ENCODE measurements at regions not wholly inside any gene's neighbourhood (a gene's known extent, or its start where the extent isn't known, plus 50 kb on each side); places are given as distances from the start of the nearest gene placed in this dataset.

GRCh38 chr2:88283886-88284592 lies 113.9 kb downstream of the THNSL2 start:
- DNase-seq (ENCODE audit: low read depth in 2 of 2), result no peak

GRCh38 chr2:88281302-88282217 lies 111.4 kb downstream of the THNSL2 start:
- no peak for DNase-seq (ENCODE audit: low read depth in 2 of 2)

GRCh38 chr2:88269836-88270235 lies 99.7 kb downstream of the THNSL2 start:
- no peak for DNase-seq (ENCODE audit: low read depth in 2 of 2)

GRCh38 chr2:88265352-88266303 lies 95.5 kb downstream of the THNSL2 start:
- DNase-seq (ENCODE audit: low read depth in 2 of 2), result no peak

GRCh38 chr2:88263861-88264260 lies 93.7 kb downstream of the THNSL2 start:
- no peak for DNase-seq (ENCODE audit: low read depth in 2 of 2)

- no peak for DNase-seq (ENCODE audit: low read depth in 2 of 2)
Measured at GRCh38 chr2:88261725-88262124, 91.6 kb downstream of the THNSL2 start.

GRCh38 chr2:88258208-88258607 lies 88.1 kb downstream of the THNSL2 start:
- DNase-seq (ENCODE audit: low read depth in 2 of 2), result no peak

GRCh38 chr2:88254437-88255091 lies 84.4 kb downstream of the THNSL2 start:
- no peak for DNase-seq (ENCODE audit: low read depth in 2 of 2)

GRCh38 chr2:88253997-88254396 lies 83.9 kb downstream of the THNSL2 start:
- DNase-seq (ENCODE audit: low read depth in 2 of 2), result no peak

GRCh38 chr2:88253375-88253774 lies 83.2 kb downstream of the THNSL2 start:
- no peak for DNase-seq (ENCODE audit: low read depth in 2 of 2)

GRCh38 chr2:88252646-88253045 lies 82.5 kb downstream of the THNSL2 start:
- DNase-seq (ENCODE audit: low read depth in 2 of 2), result no peak

GRCh38 chr2:88252111-88252510 lies 82.0 kb downstream of the THNSL2 start:
- no peak for DNase-seq (ENCODE audit: low read depth in 2 of 2)

GRCh38 chr2:88250404-88250803 lies 80.3 kb downstream of the THNSL2 start:
- no peak for DNase-seq (ENCODE audit: low read depth in 2 of 2)

- no peak for DNase-seq (ENCODE audit: low read depth in 2 of 2)
Measured at GRCh38 chr2:88248280-88248828, 78.2 kb downstream of the THNSL2 start.

GRCh38 chr2:88247531-88247930 lies 77.4 kb downstream of the THNSL2 start:
- DNase-seq (ENCODE audit: low read depth in 2 of 2), result peak in 1 of 2 donors; percentile 1

GRCh38 chr2:88245109-88245508 lies 75.0 kb downstream of the THNSL2 start:
- DNase-seq (ENCODE audit: low read depth in 2 of 2), result no peak

- DNase-seq (ENCODE audit: low read depth in 2 of 2), result peak in 1 of 2 donors; percentile 2
Measured at GRCh38 chr2:88239781-88240180, 69.6 kb downstream of the THNSL2 start.

GRCh38 chr2:88236666-88237065 lies 66.5 kb downstream of the THNSL2 start:
- no peak for DNase-seq (ENCODE audit: low read depth in 2 of 2)
